Hematopoietic multipotent progenitor cell treated with erythropoietin and hydrocortisone succinate and interleukin-3 and kit ligand, for 17 days (in vitro differentiated cells): ENCODE measurements at regions not wholly inside any gene's neighbourhood (a gene's known extent, or its start where the extent isn't known, plus 50 kb on each side); places are given as distances from the start of the nearest gene placed in this dataset.

Experiments used
- DNase-seq: peaks from one replicate; pipeline ENCODE4 v3.0.0-alpha.2; 2015; ENCODE audit warnings: low spot score

- DNase-seq = no peak
These were observed 195.4 kb downstream of the SLIT2 start for GRCh38 chr4:20447103-20447502.

- no peak for DNase-seq
These were observed 200.3 kb downstream of the SLIT2 start for GRCh38 chr4:20451986-20452385.

- DNase-seq = no peak
These were observed 202.8 kb downstream of the SLIT2 start for GRCh38 chr4:20454515-20454914.

GRCh38 chr4:20456407-20456806, 204.7 kb downstream of the SLIT2 start:
- DNase-seq = no peak

- no peak for DNase-seq
These were observed 210.9 kb downstream of the SLIT2 start for GRCh38 chr4:20462426-20463175.

GRCh38 chr4:20463176-20463430, 211.4 kb downstream of the SLIT2 start:
- no peak for DNase-seq

GRCh38 chr4:20464381-20464780, 212.7 kb downstream of the SLIT2 start:
- no peak for DNase-seq

- DNase-seq = no peak
These were observed 222.4 kb downstream of the SLIT2 start for GRCh38 chr4:20474119-20474518.

- DNase-seq = no peak
These were observed 221.8 kb upstream of the PACRGL start for GRCh38 chr4:20478412-20478811.

- no peak for DNase-seq
These were observed 219.9 kb upstream of the PACRGL start for GRCh38 chr4:20480165-20480947.

- no peak for DNase-seq
These were observed 216.8 kb upstream of the PACRGL start for GRCh38 chr4:20483416-20483815.

GRCh38 chr4:20486433-20486832, 213.8 kb upstream of the PACRGL start:
- DNase-seq = no peak

- no peak for DNase-seq
These were observed 212.8 kb upstream of the PACRGL start for GRCh38 chr4:20487446-20487845.

- DNase-seq = no peak
These were observed 212.4 kb upstream of the PACRGL start for GRCh38 chr4:20487852-20488251.

- DNase-seq = no peak
These were observed 209.5 kb upstream of the PACRGL start for GRCh38 chr4:20490734-20491133.

GRCh38 chr4:20493761-20494353, 206.4 kb upstream of the PACRGL start:
- DNase-seq = no peak

- DNase-seq = no peak
These were observed 204.2 kb upstream of the PACRGL start for GRCh38 chr4:20496068-20496467.

- no peak for DNase-seq
These were observed 196.1 kb upstream of the PACRGL start for GRCh38 chr4:20504146-20504545.

GRCh38 chr4:20505927-20506326, 194.3 kb upstream of the PACRGL start:
- no peak for DNase-seq

GRCh38 chr4:20506827-20507226, 193.4 kb upstream of the PACRGL start:
- DNase-seq = no peak

GRCh38 chr4:20509315-20509714, 190.9 kb upstream of the PACRGL start:
- no peak for DNase-seq

- no peak for DNase-seq
These were observed 188.0 kb upstream of the PACRGL start for GRCh38 chr4:20512033-20512792.

GRCh38 chr4:20512985-20513384, 187.3 kb upstream of the PACRGL start:
- DNase-seq = no peak
